ENCODE measurements at regions not wholly inside any gene's neighbourhood (a gene's known extent, or its start where the extent isn't known, plus 50 kb on each side); places are given as distances from the start of the nearest gene placed in this dataset.

DNA sequence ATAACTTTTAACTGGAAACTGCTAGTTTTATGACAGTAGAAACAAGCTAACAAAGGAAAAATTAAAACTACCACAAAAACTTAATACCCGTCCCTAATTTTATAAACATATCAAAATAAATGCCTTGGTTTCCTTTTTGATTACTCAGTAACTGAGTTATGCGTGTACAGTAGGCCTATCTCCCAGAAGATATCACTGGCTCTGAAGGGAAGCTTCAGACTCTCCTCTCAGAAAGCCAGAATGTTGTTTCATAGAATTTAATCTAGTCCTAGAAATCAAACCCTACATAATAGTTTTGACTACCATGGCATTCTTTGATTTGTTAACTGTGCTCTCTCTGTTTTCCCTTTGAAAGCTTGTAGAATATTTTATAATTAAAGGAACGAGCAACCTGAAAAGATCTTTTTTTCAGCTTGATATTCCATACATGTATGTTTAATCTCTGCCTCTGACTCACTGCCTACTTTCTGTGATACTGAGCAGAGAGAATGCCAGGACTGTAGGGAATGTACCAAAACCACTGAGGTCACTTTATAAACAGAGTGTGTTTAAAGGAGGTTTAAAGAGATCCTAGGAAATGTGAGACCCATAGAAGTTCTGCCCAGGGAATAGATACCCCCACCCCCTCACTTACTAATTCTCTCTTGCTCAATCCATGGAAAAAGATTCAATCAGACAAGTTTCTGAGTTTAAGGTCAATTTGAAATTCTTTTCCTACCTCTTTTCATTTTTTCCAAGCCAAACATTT is 311.5 kb downstream of the HDGFL1 start:
- TF ChIP-seq POLR2AphosphoS5 (IDR thresholded peaks at IDR 0.05; ENCODE audit: insufficient read depth, low read depth, low read length) (peak; percentile 41), EZH2 (IDR thresholded peaks at IDR 0.05; ENCODE audit: borderline replicate concordance, low read depth, low read length, severe bottlenecking) (no peak), POLR2A (IDR thresholded peaks at IDR 0.05; ENCODE audit: low read depth, low read length) (no peak), MYC (IDR thresholded peaks at IDR 0.05; ENCODE audit: low read depth, low read length) (no peak), GATA2 (IDR thresholded peaks at IDR 0.05; ENCODE audit: insufficient read depth, insufficient read length, low read depth, low read length) (peak; percentile 46)
- TF ChIP-seq, protein P1, sequence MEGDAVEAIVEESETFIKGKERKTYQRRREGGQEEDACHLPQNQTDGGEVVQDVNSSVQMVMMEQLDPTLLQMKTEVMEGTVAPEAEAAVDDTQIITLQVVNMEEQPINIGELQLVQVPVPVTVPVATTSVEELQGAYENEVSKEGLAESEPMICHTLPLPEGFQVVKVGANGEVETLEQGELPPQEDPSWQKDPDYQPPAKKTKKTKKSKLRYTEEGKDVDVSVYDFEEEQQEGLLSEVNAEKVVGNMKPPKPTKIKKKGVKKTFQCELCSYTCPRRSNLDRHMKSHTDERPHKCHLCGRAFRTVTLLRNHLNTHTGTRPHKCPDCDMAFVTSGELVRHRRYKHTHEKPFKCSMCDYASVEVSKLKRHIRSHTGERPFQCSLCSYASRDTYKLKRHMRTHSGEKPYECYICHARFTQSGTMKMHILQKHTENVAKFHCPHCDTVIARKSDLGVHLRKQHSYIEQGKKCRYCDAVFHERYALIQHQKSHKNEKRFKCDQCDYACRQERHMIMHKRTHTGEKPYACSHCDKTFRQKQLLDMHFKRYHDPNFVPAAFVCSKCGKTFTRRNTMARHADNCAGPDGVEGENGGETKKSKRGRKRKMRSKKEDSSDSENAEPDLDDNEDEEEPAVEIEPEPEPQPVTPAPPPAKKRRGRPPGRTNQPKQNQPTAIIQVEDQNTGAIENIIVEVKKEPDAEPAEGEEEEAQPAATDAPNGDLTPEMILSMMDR (IDR thresholded peaks at IDR 0.05; ENCODE audit: extremely low read depth in 1 of 2, insufficient read depth in 1 of 2, low read depth in 1 of 2, low read length in 2 of 2): no peak
- TF ChIP-seq, protein P2, sequence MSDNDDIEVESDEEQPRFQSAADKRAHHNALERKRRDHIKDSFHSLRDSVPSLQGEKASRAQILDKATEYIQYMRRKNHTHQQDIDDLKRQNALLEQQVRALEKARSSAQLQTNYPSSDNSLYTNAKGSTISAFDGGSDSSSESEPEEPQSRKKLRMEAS (IDR thresholded peaks at IDR 0.05; ENCODE audit: insufficient read depth, insufficient read length): no peak
